Heart left ventricle (tissue), 16 donors: ENCODE measurements at regions not wholly inside any gene's neighbourhood (a gene's known extent, or its start where the extent isn't known, plus 50 kb on each side); places are given as distances from the start of the nearest gene placed in this dataset.

ENCODE experiments used
- ATAC-seq, 4 donors: fragments of 200-7000 bp; cut with Tn5 transposase; one replicate each; pipeline ENCODE4 v1.9.1; 2020 to 2022; ENCODE audit warnings: moderate library complexity in 4 of 4, mild to moderate bottlenecking in 3 of 4, moderate number of reproducible peaks in 1 of 4
- DNase-seq, 5 donors: peaks; one replicate each; pipeline ENCODE4 v3.0.0-alpha.2; 2020
- H3K27ac ChIP-seq, 12 donors: fragments of 200-600 bp; sonication (generic) in 4 of 12; one replicate each; pipeline versions ENCODE4 v1.5.0 to v1.8.0; 2016 to 2022; ENCODE audit warnings: mild to moderate bottlenecking in 2 of 12
- H3K27me3 ChIP-seq, 9 donors: fragments of 200-600 bp; sonication (generic) in 2 of 9; one replicate each; pipeline versions ENCODE4 v1.5.1 to v1.8.0; 2016 to 2022; ENCODE audit warnings: mild to moderate bottlenecking in 3 of 9
- H3K36me3 ChIP-seq, 9 donors: fragments of 200-600 bp; sonication (generic) in 2 of 9; one replicate each; pipeline versions ENCODE4 v1.5.0 to v1.8.0; 2018 to 2022; ENCODE audit warnings: mild to moderate bottlenecking in 2 of 9
- H3K4me1 ChIP-seq, 12 donors: fragments of 200-600 bp; sonication (generic) in 4 of 12; one replicate each; pipeline versions ENCODE4 v1.5.0 to v1.8.0; 2016 to 2022; ENCODE audit warnings: mild to moderate bottlenecking in 3 of 12
- H3K4me3 ChIP-seq, 12 donors: fragments of 200-600 bp; sonication (generic) in 4 of 12; one replicate each; pipeline versions ENCODE4 v1.5.0 to v1.8.0; 2017 to 2022; ENCODE audit warnings: mild to moderate bottlenecking in 9 of 12, moderate library complexity in 4 of 12
- H3K9me3 ChIP-seq, 12 donors: fragments of 200-600 bp; sonication (generic) in 4 of 12; one replicate each; pipeline versions ENCODE4 v1.5.0 to v1.8.0; 2016 to 2022; ENCODE audit warnings: mild to moderate bottlenecking in 1 of 12
- POLR2A ChIP-seq, 2 donors: fragments of 450-650 bp; IDR thresholded peaks; one replicate each; pipeline ENCODE4 v1.6.1; 2017; ENCODE audit warnings: antibody characterized with exemption in 2 of 2, mild to moderate bottlenecking in 2 of 2, moderate library complexity in 2 of 2
- WGBS, 4 donors: extraction: QIAGEN DNeasy Blood & Tissue Kit in 2 of 4; methylation state at CpG; one replicate each; pipeline versions ENCODE4 v1.1.5 to v1.1.7; 2013 to 2018; 5-methylcytosine and 5-hydroxymethylcytosine counted together
- intact Hi-C, 10 donors: fragments of 100-400 bp; cut with DNase I; formaldehyde crosslinking; loops; one replicate each; pipeline versions ENCODE4 v1.11.1 to v1.14.2; 2022
- TF ChIP-seq, protein P1 (sequence below), 12 donors: fragments of 200-600 bp; sonication (generic) in 4 of 12; IDR thresholded peaks; one replicate each; pipeline versions ENCODE4 v1.5.0 to v1.8.0; 2018 to 2022; ENCODE audit warnings: antibody characterized with exemption in 12 of 12, mild to moderate bottlenecking in 5 of 12
- donor health status: ischemic (EF 13 %, LVEDD 7.1; RV severe dilation, severe dysfunction).
- donor health status: healthy with polysubstance abuse.
- donor health status: DM: no; HTN: yes; CAD: no.
- donor health status: DM: no; HTN: no; CAD: no.
- donor health status: ischemic (EF 25% LVEDD 6.9; RV normal size, moderate dysfunction).
- donor health status: ischemic (EF 25% LVEDD 5.7; RV mildly dilated, moderate dysfunction).
- donor health status: healthy.
- donor health status: DM: yes; HTN: yes; CAD: no.
- donor health status: ischemic (EF 35%, LVEDD 5.7; RV mildly dilated, moderate dysfunction).
- donor health status: nonischemic (EF 11% LVEDD 7.7; RV severe dilation, severe dysfunction).
- donor health status: DM: yes; HTN: yes; CAD: no.
- donor health status: PGD.
- donor health status: ischemic (EF 29% LVEDD 5.4; RV normal size, mild dysfunction).
- donor health status: nonischemic (EF 23%, LVEDD 6.1; RV moderate dilation, normal function).

DNA sequence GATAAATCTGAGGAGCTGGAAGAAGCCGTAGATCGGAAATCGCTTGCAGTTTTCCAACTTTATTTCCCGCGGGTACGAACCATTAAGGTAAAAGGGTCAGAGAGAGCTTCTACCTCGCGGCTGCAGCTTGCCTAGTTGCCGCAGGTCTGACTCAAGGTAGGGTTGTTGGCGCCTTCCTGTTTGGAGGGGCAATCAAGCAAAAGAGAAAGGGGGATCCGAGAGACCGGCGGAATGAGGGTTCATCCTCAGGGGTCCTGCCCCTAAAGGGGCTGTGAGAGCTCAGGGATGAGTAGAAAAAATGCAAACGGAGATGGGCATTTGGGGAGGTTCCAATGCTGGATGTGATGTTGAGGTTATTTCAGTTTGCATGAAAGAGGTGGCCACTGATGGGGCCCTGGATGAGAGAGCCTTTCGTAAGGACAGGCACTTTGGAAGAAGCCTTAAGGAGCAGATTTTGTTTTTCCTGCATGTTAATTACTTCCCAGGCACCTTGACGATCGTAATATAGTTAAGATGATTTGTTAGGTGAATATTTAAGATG is 265.4 kb downstream of the CGGBP1 start:
- H3K4me3 ChIP-seq: peak overlapping the region in 11 of 12 donors; percentile 26 to 60 (median 49)
- DNase-seq: no peak
- WGBS, 4 donors: 6 to 13% (median 10%) methylated on average over 17 of the region's 17 CpGs
- no peaks in the 10 kb centered on the region for H3K36me3 ChIP-seq
- peaks cover 0 to 31% (median 0%) of the 10 kb centered on the region in 12 donors for H3K4me1 ChIP-seq
- intact Hi-C loops: loop anchor here in 1 of 10 donors (10.0 kb wide), 1 partner anchor 61 kb away; no protein-coding TSS in a partner anchor
- ATAC-seq: no peak
- TF ChIP-seq, protein P1, sequence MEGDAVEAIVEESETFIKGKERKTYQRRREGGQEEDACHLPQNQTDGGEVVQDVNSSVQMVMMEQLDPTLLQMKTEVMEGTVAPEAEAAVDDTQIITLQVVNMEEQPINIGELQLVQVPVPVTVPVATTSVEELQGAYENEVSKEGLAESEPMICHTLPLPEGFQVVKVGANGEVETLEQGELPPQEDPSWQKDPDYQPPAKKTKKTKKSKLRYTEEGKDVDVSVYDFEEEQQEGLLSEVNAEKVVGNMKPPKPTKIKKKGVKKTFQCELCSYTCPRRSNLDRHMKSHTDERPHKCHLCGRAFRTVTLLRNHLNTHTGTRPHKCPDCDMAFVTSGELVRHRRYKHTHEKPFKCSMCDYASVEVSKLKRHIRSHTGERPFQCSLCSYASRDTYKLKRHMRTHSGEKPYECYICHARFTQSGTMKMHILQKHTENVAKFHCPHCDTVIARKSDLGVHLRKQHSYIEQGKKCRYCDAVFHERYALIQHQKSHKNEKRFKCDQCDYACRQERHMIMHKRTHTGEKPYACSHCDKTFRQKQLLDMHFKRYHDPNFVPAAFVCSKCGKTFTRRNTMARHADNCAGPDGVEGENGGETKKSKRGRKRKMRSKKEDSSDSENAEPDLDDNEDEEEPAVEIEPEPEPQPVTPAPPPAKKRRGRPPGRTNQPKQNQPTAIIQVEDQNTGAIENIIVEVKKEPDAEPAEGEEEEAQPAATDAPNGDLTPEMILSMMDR (IDR thresholded peaks at IDR 0.05): no peak
- TF ChIP-seq POLR2A (IDR thresholded peaks at IDR 0.05): no peak
- H3K9me3 ChIP-seq: no peaks in the 10 kb centered on the region
- peaks cover 7 to 49% (median 28%) of the 10 kb centered on the region in 9 donors for H3K27me3 ChIP-seq
- H3K27ac ChIP-seq: peak overlapping the region in 2 of 12 donors; percentile 43 to 68

DNA sequence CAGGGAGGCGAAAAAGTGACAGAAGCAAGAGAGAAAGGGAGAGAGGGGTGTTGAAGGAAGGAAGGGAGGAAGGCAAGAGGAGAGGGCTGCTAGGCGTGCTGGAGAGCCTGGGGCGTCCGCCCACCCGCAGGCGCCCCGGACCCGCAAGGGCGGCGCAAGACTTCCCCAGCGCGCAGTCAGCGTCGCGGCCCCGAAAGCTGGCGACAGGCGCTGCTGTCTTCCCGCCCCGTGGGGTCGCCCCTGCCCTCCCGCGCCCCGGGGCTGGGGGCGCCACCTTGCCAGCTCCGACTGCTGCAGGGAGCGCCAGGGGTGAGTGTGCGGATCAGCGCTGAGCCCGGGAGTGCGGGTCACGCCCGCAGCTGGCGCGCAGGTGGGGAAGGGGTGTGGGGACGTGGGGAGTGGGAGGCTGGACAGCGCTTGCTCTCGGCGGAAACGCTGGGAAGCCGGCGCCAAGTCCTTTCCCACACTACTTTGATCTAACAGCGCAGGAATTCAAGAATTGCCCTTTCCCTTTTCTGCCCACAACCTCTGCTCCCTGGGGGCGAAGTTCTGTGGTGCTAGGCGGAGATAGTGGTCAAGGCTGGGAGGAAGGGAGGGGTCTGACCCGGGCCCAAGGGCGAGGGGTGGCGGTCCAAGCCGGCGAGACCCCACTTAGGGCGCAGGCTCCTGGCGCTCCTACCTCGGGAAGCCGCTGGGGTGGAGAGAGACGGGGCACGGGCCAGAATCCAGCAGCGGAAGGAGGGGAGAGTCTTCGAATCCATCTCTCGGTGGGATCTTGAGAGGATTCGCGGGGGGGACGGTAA is 266.1 kb downstream of the CGGBP1 start, which contains the start of gene HTR1F:
Gene HTR1F (plus strand): TSS at position 173 of the 803 bp plus-strand sequence.
- WGBS, 4 donors: 0 to 1% (median 1%) methylated on average over 46 to 62 of the region's 62 CpGs
- H3K36me3 ChIP-seq: no peaks in the 10 kb centered on the region
- H3K27me3 ChIP-seq: peaks cover 7 to 49% (median 28%) of the 10 kb centered on the region in 9 donors
- H3K4me3 ChIP-seq: peak within 1 kb of the TSS; percentile 7 to 60 (median 48)
- intact Hi-C loops: loop anchor here in 1 of 10 donors (10.0 kb wide), 1 partner anchor 62 kb away; no protein-coding TSS in a partner anchor
- peaks cover 0 to 31% (median 0%) of the 10 kb centered on the region in 12 donors for H3K4me1 ChIP-seq
- ATAC-seq: peak in 2 of 4 donors; percentile 29 to 33
- H3K27ac ChIP-seq: peak within 1 kb of the TSS in 6 of 12 donors; percentile 6 to 68 (median 46)
- H3K9me3 ChIP-seq: no peaks in the 10 kb centered on the region
- peak in 2 of 5 donors; percentile 31 to 63 for DNase-seq
- TF ChIP-seq POLR2A (IDR thresholded peaks at IDR 0.05): no peak
- TF ChIP-seq, protein P1 (IDR thresholded peaks at IDR 0.05): no peak

DNA sequence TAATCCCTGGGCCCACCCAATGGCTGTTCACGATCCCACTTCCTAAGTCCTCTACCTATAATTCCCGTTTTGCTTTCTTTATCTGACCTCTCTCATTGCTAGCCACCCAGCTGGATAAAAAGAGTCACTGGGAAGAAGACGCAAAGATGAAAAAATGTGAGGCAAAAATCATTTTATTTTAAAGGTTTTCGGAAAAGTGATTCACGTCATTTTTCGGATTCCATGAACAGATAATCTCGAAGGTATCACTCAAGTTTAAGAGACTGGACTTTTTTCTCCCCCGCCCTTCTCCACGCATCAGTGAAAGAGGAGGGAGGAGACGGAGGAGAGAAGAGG is 266.6 kb downstream of the CGGBP1 start:
- peaks cover 7 to 49% (median 28%) of the 10 kb centered on the region in 9 donors for H3K27me3 ChIP-seq
- TF ChIP-seq POLR2A (IDR thresholded peaks at IDR 0.05): no peak
- TF ChIP-seq, protein P1 (IDR thresholded peaks at IDR 0.05): no peak
- intact Hi-C loops: loop anchor here in 1 of 10 donors (10.0 kb wide), 1 partner anchor 63 kb away; no protein-coding TSS in a partner anchor
- H3K4me3 ChIP-seq: peak overlapping the region; percentile 7 to 60 (median 48)
- no peaks in the 10 kb centered on the region for H3K9me3 ChIP-seq
- peak overlapping the region in 5 of 12 donors; percentile 6 to 68 (median 50) for H3K27ac ChIP-seq
- no peak for DNase-seq
- 15 to 23% (median 16%) methylated on average over 10 of the region's 10 CpGs for WGBS, 4 donors
- no peak for ATAC-seq
- peaks cover 0 to 28% (median 0%) of the 10 kb centered on the region in 12 donors for H3K4me1 ChIP-seq
- no peaks in the 10 kb centered on the region for H3K36me3 ChIP-seq
